ENCODE measurements at regions not wholly inside any gene's neighbourhood (a gene's known extent, or its start where the extent isn't known, plus 50 kb on each side); places are given as distances from the start of the nearest gene placed in this dataset.
"Not testable (repeated sequence)": the region's sequence is repeated elsewhere in the genome, so short reads cannot be mapped to it uniquely, and the experiment has no call there.

DNA sequence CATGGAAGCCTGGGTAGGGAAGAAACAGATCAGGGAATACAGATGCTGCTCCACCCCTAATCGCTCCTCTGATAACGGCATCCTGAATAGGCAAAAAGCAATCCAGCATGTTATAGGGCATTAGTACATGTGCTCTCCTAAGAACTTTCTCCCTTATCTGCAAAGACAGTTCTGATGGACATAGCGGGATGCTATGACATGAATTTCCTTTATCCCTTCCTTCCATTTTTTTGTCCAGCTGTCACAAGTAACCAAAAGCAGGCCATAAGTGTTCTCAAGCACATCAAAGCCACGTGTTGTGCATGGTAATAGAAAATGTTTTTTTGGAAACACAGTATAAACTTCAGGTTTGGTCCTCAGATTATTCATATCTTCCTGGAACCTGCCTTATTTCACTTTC is 141.4 kb upstream of the MON1B start:
- DNase-seq = no peak
- no peaks in the 10 kb centered on the region for H3K36me3 ChIP-seq
- intact Hi-C loops (cut with DNase I) = no loop called here
- no peaks in the 10 kb centered on the region for H3K27me3 ChIP-seq
- H3K9me3 ChIP-seq = no peaks in the 10 kb centered on the region
- H3K27ac ChIP-seq = no peak overlapping the region
- TF ChIP-seq, protein P1, sequence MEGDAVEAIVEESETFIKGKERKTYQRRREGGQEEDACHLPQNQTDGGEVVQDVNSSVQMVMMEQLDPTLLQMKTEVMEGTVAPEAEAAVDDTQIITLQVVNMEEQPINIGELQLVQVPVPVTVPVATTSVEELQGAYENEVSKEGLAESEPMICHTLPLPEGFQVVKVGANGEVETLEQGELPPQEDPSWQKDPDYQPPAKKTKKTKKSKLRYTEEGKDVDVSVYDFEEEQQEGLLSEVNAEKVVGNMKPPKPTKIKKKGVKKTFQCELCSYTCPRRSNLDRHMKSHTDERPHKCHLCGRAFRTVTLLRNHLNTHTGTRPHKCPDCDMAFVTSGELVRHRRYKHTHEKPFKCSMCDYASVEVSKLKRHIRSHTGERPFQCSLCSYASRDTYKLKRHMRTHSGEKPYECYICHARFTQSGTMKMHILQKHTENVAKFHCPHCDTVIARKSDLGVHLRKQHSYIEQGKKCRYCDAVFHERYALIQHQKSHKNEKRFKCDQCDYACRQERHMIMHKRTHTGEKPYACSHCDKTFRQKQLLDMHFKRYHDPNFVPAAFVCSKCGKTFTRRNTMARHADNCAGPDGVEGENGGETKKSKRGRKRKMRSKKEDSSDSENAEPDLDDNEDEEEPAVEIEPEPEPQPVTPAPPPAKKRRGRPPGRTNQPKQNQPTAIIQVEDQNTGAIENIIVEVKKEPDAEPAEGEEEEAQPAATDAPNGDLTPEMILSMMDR (IDR thresholded peaks at IDR 0.05) = no peak
- TF ChIP-seq POLR2A (IDR thresholded peaks at IDR 0.05) = no peak
- no peaks in the 10 kb centered on the region for H3K4me1 ChIP-seq
- H3K4me3 ChIP-seq = no peak overlapping the region
- WGBS, 2 donors = 74 to 78% methylated on average over 4 of the region's 4 CpGs

DNA sequence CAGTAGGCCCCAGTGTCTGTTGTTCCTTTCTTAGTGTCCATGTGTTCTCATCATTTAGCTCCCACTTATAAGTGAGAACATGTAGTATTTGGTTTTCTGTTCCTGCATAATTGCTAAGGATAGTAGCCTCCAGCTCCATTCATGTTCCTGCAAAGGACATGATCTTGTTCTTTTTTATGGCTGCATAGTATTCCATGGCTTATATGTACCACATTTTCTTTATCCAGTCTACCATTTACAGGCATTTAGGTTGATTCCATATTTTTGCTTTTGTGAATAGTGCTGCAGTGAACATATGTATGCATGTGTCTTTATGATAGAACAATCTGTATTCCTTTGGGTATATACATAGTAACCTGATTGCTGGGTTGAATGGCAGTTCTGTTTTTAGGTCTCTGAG is 134.4 kb upstream of the MON1B start:
- intact Hi-C loops (cut with DNase I); H3K4me3 ChIP-seq; H3K9me3 ChIP-seq; H3K27me3 ChIP-seq; DNase-seq; H3K4me1 ChIP-seq; H3K27ac ChIP-seq; H3K36me3 ChIP-seq: not testable (repeated sequence)

DNA sequence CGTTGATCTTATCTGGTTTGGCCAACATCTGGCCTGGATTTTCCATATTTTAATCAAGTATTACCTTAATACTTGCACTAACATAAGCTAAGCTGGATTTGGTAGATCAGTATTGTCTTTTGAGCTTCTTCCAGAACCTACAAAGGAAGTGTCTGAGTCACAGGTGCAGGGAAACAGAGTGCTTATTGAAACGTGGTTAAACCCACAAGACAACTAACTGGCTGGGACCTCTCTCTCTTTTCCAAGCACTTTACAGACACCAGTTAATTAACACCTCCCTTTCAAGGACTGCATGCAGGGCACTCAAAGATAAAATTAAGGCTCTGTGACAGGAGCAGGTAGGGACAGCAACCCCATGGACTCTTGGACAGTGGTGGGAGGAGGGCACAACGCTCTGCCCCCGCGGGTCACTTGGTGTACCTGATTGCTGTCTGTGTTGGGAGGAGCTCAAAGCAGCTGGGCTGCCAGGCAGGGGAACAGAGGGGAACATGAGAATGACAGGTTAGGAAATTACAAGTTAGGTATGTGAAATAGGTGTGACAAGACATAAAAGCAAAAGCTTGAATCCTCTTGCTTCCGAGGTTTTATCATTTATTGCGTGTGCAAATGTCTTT is 133.7 kb upstream of the MON1B start:
- DNase-seq = no peak
- no peak overlapping the region for H3K27ac ChIP-seq
- H3K27me3 ChIP-seq = no peaks in the 10 kb centered on the region
- H3K9me3 ChIP-seq = no peaks in the 10 kb centered on the region
- H3K36me3 ChIP-seq = no peaks in the 10 kb centered on the region
- no peaks in the 10 kb centered on the region for H3K4me1 ChIP-seq
- intact Hi-C loops (cut with DNase I) = no loop called here
- H3K4me3 ChIP-seq = no peak overlapping the region
- 48 to 63% methylated on average over 7 of the region's 7 CpGs for whole genome bisulfite sequencing, 2 donors
- TF ChIP-seq POLR2A (IDR thresholded peaks at IDR 0.05) = no peak
- TF ChIP-seq, protein P1 (IDR thresholded peaks at IDR 0.05) = no peak

DNA sequence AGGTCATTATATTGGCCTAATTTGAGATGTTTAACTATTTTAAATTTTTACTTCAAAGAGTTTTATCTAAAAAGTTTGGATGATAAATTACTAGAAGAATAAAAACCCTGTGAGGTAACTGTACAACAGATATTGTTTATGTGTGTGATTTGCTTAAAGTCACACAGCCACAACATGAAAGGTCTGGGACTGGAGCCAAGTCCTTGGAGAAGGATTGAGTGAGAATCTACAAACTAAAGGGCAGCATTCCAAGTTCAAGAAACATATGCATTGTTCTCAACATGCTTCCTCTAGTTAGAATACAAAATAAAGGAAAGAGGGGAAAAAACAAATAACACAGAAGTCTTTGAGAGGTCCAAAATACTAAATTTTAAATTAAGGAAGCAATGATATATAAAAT is 131.5 kb upstream of the MON1B start:
- intact Hi-C loops (cut with DNase I) = no loop called here
- TF ChIP-seq, protein P1 (IDR thresholded peaks at IDR 0.05) = no peak
- no peak for TF ChIP-seq POLR2A (IDR thresholded peaks at IDR 0.05)
- H3K27me3 ChIP-seq = no peaks in the 10 kb centered on the region
- H3K4me1 ChIP-seq = peaks cover 0 to 16% (median 0%) of the 10 kb centered on the region in 3 donors
- H3K9me3 ChIP-seq = no peaks in the 10 kb centered on the region
- no peak overlapping the region for H3K4me3 ChIP-seq
- H3K36me3 ChIP-seq = no peaks in the 10 kb centered on the region
- DNase-seq = no peak
- no peak overlapping the region for H3K27ac ChIP-seq

DNA sequence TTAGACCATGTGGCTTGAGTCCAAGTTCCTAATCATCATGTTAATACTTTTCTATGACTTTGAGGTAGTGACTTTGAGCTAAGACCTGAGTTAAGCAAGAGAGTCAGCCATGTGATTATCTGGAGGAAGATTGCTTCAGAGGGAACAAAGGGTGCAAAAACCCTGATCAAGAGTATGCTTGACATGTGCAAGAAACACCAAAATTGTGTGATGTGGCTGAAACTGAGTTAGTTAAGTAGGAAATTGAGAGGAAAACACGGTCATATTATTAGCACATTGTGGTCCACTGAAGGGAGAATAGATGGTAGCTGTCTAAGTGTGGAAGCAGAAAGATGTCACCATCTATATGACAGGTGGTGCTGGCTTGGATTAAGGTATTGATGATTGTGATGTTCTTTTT is 130.4 kb upstream of the MON1B start:
- Histone ChIP-seq H3K27me3 (no peaks in the 10 kb centered on the region), H3K27ac (no peak overlapping the region), H3K9me3 (no peaks in the 10 kb centered on the region), H3K36me3 (no peaks in the 10 kb centered on the region), H3K4me3 (no peak overlapping the region), H3K4me1 (peaks cover 0 to 16% (median 0%) of the 10 kb centered on the region in 3 donors)
- intact Hi-C loops (cut with DNase I) = no loop called here
- WGBS, 2 donors = 60 to 75% methylated on average over 1 of the region's 1 CpG
- TF ChIP-seq, protein P1 (IDR thresholded peaks at IDR 0.05) = no peak
- TF ChIP-seq POLR2A (IDR thresholded peaks at IDR 0.05) = no peak
- no peak for DNase-seq
